ENCODE measurements at regions not wholly inside any gene's neighbourhood (a gene's known extent, or its start where the extent isn't known, plus 50 kb on each side); places are given as distances from the start of the nearest gene placed in this dataset.

- ChIA-PET CTCF (no interaction called here), POLR2A (no interaction called here), RAD21 (ENCODE audit: low non-redundant PET in 1 of 2, low total read pairs in 2 of 2, uncharacterized antibody in 2 of 2, unreplicated experiment in 2 of 2) (no interaction called here)
- 0 out of 4 replicates have a peak, but pooled peaks cover 0 to 3% of the 10 kb centered on the region in 2 experiments for H3K9me3 ChIP-seq (ENCODE audit: control insufficient read depth in 1 of 2, insufficient read depth in 1 of 2, low read depth in 1 of 2, low read length in 2 of 2)
- H2AFZ ChIP-seq (ENCODE audit: low read depth, low read length, poor library complexity, severe bottlenecking), result no peak overlapping the region
- no peak overlapping the region for H3K27ac ChIP-seq (ENCODE audit: low read depth, low read length)
- 0 out of 2 replicates have a peak, but pooled peaks cover 3% of the 10 kb centered on the region for H3K9me2 ChIP-seq (ENCODE audit: insufficient read depth)
- no peak for TF ChIP-seq EZH2phosphoT487 (IDR thresholded peaks at IDR 0.05; ENCODE audit: borderline replicate concordance)
- no peak for TF ChIP-seq SP1 (IDR thresholded peaks at IDR 0.05; ENCODE audit: low read depth)
- no peaks in the 10 kb centered on the region for H4K20me1 ChIP-seq (ENCODE audit: insufficient read depth)
- DNase-seq (ENCODE audit: low read depth, low spot score), result no peak
- intact Hi-C loops (cut with micrococcal nuclease), result no loop called here
- ATAC-seq, result no peak
- H3K4me3 ChIP-seq (replicated peaks in 1 of 2; ENCODE audit: low read depth in 1 of 2, low read length in 2 of 2), result no peak overlapping the region
- no peaks in the 10 kb centered on the region for H3K79me2 ChIP-seq (ENCODE audit: insufficient read depth, low read length)
- H3K4me1 ChIP-seq (ENCODE audit: control insufficient read depth in 1 of 2, insufficient read depth in 2 of 2, low read length in 2 of 2), result no peaks in the 10 kb centered on the region
- no peak overlapping the region for H3K9ac ChIP-seq (ENCODE audit: low read length)
- no peak overlapping the region for H3K4me2 ChIP-seq (ENCODE audit: low read length)
- no TSS peak for BruUV-seq (replicated peaks)
- no peaks in the 10 kb centered on the region for H3K27me3 ChIP-seq (ENCODE audit: insufficient read depth, low read length)
- no peaks in the 10 kb centered on the region for H3K36me3 ChIP-seq (ENCODE audit: control insufficient read depth in 1 of 2, insufficient read depth in 2 of 2, low read length in 2 of 2)
Measured at GRCh38 chr9:29685531-29685930, 2112.2 kb upstream of the C9orf72 start.

- H3K4me2 ChIP-seq (ENCODE audit: low read length), result no peak overlapping the region
- no peaks in the 10 kb centered on the region for H3K27me3 ChIP-seq (ENCODE audit: insufficient read depth, low read length)
- intact Hi-C loops (cut with micrococcal nuclease), result loop anchor here (10.0 kb wide), 2 partner anchors 806 to 916 kb away; no protein-coding TSS in a partner anchor
- no peaks in the 10 kb centered on the region for H3K9me3 ChIP-seq (ENCODE audit: control insufficient read depth in 1 of 2, insufficient read depth in 1 of 2, low read depth in 1 of 2, low read length in 2 of 2)
- H3K4me1 ChIP-seq (ENCODE audit: control insufficient read depth in 1 of 2, insufficient read depth in 2 of 2, low read length in 2 of 2), result no peaks in the 10 kb centered on the region
- no peak overlapping the region for H3K9ac ChIP-seq (ENCODE audit: low read length)
- no peaks in the 10 kb centered on the region for H4K20me1 ChIP-seq (ENCODE audit: insufficient read depth)
- ATAC-seq, result no peak
- no peak overlapping the region for H2AFZ ChIP-seq (ENCODE audit: low read depth, low read length, poor library complexity, severe bottlenecking)
- no peaks in the 10 kb centered on the region for H3K79me2 ChIP-seq (ENCODE audit: insufficient read depth, low read length)
- no peak overlapping the region for H3K4me3 ChIP-seq (replicated peaks in 1 of 2; ENCODE audit: low read depth in 1 of 2, low read length in 2 of 2)
- H3K9me2 ChIP-seq (ENCODE audit: insufficient read depth), result no peaks in the 10 kb centered on the region
- no peak overlapping the region for H3K27ac ChIP-seq (ENCODE audit: low read depth, low read length)
- BruUV-seq (replicated peaks), result no TSS peak
- POLR2A ChIA-PET, result no interaction called here
- CTCF ChIA-PET, result no interaction called here
- RAD21 ChIA-PET (ENCODE audit: low non-redundant PET in 1 of 2, low total read pairs in 2 of 2, uncharacterized antibody in 2 of 2, unreplicated experiment in 2 of 2), result no interaction called here
- no peaks in the 10 kb centered on the region for H3K36me3 ChIP-seq (ENCODE audit: control insufficient read depth in 1 of 2, insufficient read depth in 2 of 2, low read length in 2 of 2)
- no peak for DNase-seq (ENCODE audit: low read depth, low spot score)
- no peak for TF ChIP-seq EZH2 (IDR thresholded peaks at IDR 0.05)
- TF ChIP-seq FOSL1 (IDR thresholded peaks at IDR 0.05; ENCODE audit: low read depth), result no peak
- no peak for TF ChIP-seq ELF1 (IDR thresholded peaks at IDR 0.05; ENCODE audit: borderline replicate concordance, low read depth)
- TF ChIP-seq YY1 (IDR thresholded peaks at IDR 0.05; ENCODE audit: extremely low read depth, insufficient replicate concordance, low read depth, low read length), result no peak
- no peak for TF ChIP-seq RAD21 (IDR thresholded peaks at IDR 0.05; ENCODE audit: low read depth)
- TF ChIP-seq, protein P1, sequence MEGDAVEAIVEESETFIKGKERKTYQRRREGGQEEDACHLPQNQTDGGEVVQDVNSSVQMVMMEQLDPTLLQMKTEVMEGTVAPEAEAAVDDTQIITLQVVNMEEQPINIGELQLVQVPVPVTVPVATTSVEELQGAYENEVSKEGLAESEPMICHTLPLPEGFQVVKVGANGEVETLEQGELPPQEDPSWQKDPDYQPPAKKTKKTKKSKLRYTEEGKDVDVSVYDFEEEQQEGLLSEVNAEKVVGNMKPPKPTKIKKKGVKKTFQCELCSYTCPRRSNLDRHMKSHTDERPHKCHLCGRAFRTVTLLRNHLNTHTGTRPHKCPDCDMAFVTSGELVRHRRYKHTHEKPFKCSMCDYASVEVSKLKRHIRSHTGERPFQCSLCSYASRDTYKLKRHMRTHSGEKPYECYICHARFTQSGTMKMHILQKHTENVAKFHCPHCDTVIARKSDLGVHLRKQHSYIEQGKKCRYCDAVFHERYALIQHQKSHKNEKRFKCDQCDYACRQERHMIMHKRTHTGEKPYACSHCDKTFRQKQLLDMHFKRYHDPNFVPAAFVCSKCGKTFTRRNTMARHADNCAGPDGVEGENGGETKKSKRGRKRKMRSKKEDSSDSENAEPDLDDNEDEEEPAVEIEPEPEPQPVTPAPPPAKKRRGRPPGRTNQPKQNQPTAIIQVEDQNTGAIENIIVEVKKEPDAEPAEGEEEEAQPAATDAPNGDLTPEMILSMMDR (IDR thresholded peaks at IDR 0.05 in 2 of 3, conservative IDR thresholded peaks at IDR 0.05 in 1 of 3; ENCODE audit: borderline replicate concordance in 1 of 3, insufficient read depth in 1 of 3, low read depth in 2 of 3, low read length in 2 of 3), result no peak
- TF ChIP-seq SIN3A (IDR thresholded peaks at IDR 0.05; ENCODE audit: low read depth), result no peak
- TF ChIP-seq MAX (IDR thresholded peaks at IDR 0.05), result no peak
- no peak for TF ChIP-seq EGR1 (IDR thresholded peaks at IDR 0.05; ENCODE audit: low read depth)
- TF ChIP-seq, protein P2, sequence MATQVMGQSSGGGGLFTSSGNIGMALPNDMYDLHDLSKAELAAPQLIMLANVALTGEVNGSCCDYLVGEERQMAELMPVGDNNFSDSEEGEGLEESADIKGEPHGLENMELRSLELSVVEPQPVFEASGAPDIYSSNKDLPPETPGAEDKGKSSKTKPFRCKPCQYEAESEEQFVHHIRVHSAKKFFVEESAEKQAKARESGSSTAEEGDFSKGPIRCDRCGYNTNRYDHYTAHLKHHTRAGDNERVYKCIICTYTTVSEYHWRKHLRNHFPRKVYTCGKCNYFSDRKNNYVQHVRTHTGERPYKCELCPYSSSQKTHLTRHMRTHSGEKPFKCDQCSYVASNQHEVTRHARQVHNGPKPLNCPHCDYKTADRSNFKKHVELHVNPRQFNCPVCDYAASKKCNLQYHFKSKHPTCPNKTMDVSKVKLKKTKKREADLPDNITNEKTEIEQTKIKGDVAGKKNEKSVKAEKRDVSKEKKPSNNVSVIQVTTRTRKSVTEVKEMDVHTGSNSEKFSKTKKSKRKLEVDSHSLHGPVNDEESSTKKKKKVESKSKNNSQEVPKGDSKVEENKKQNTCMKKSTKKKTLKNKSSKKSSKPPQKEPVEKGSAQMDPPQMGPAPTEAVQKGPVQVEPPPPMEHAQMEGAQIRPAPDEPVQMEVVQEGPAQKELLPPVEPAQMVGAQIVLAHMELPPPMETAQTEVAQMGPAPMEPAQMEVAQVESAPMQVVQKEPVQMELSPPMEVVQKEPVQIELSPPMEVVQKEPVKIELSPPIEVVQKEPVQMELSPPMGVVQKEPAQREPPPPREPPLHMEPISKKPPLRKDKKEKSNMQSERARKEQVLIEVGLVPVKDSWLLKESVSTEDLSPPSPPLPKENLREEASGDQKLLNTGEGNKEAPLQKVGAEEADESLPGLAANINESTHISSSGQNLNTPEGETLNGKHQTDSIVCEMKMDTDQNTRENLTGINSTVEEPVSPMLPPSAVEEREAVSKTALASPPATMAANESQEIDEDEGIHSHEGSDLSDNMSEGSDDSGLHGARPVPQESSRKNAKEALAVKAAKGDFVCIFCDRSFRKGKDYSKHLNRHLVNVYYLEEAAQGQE (IDR thresholded peaks at IDR 0.05; ENCODE audit: low read depth), result no peak
- no peak for TF ChIP-seq JUND (IDR thresholded peaks at IDR 0.05)
- TF ChIP-seq CBX3 (IDR thresholded peaks at IDR 0.05; ENCODE audit: low read depth), result no peak
- TF ChIP-seq ZFX (IDR thresholded peaks at IDR 0.05), result no peak
- TF ChIP-seq POLR2AphosphoS5 (IDR thresholded peaks at IDR 0.05; ENCODE audit: low read depth, low read length), result no peak
- TF ChIP-seq SRF (IDR thresholded peaks at IDR 0.05; ENCODE audit: low read depth), result no peak
- TF ChIP-seq, protein P3, sequence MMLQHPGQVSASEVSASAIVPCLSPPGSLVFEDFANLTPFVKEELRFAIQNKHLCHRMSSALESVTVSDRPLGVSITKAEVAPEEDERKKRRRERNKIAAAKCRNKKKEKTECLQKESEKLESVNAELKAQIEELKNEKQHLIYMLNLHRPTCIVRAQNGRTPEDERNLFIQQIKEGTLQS (IDR thresholded peaks at IDR 0.05), result no peak
- TF ChIP-seq EZH2phosphoT487 (IDR thresholded peaks at IDR 0.05; ENCODE audit: borderline replicate concordance), result no peak
Measured at GRCh38 chr9:29691145-29691544, 2117.9 kb upstream of the C9orf72 start.
